B cell (primary cell): ENCODE measurements at regions not wholly inside any gene's neighbourhood (a gene's known extent, or its start where the extent isn't known, plus 50 kb on each side); places are given as distances from the start of the nearest gene placed in this dataset.

Experiments used
- ATAC-seq: fragments of 200-7000 bp; cut with Tn5 transposase; one replicate; pipeline ENCODE4 v1.10.0; 2021; ENCODE audit warnings: low read depth, mild to moderate bottlenecking, moderate number of reproducible peaks, moderate library complexity
- CTCF ChIA-PET: fragments of 350-600 bp; sonication (Branson Sonifier 250); formaldehyde crosslinking; loops from one replicate; lab custom pipeline; 2021; ENCODE audit warnings: antibody characterized with exemption, inconsistent platforms; lab: Charles Lee
- POLR2A ChIA-PET: fragments of 350-600 bp; sonication (Branson Sonifier 250); formaldehyde crosslinking; loops from one replicate; lab custom pipeline; 2021; ENCODE audit warnings: antibody characterized with exemption; lab: Charles Lee
- DNase-seq: peaks from one replicate; pipeline ENCODE4 v3.0.0; 2013
- H2AFZ ChIP-seq: 2 replicates; pipeline ENCODE4 v1.6.1; 2012; ENCODE audit warnings: mild to moderate bottlenecking, low read depth, low read length; ENCODE audit not compliant: insufficient read depth, poor library complexity, severe bottlenecking
- H3K27ac ChIP-seq, 2 donors: 1 replicate in 1 of 2; 2 replicates in 1 of 2; pipeline ENCODE4 v1.5.1; 2012 to 2013; ENCODE audit warnings: low read length in 2 of 2, mild to moderate bottlenecking in 2 of 2, moderate library complexity in 1 of 2
- H3K27me3 ChIP-seq, 4 experiments: fragments of 200-600 bp in 1 of 4; sonication (generic) in 1 of 4; replicated peaks in 1 of 4; 1 replicate in 2 of 4; 2 replicates in 2 of 4; pipeline versions ENCODE4 v1.6.1 to v1.7.0; 2013 to 2016; ENCODE audit warnings: low read length in 3 of 4, mild to moderate bottlenecking in 2 of 4, mixed read lengths in 1 of 4, moderate library complexity in 1 of 4; ENCODE audit not compliant: insufficient read depth in 4 of 4, control insufficient read depth in 3 of 4; ENCODE audit errors: control extremely low read depth in 1 of 4
- H3K36me3 ChIP-seq, 2 experiments: replicated peaks in 1 of 2; 1 replicate in 1 of 2; 2 replicates in 1 of 2; pipeline versions ENCODE4 v1.6.1 to v1.7.1; 2013; ENCODE audit warnings: low read length in 1 of 2; ENCODE audit not compliant: insufficient read depth in 2 of 2, control insufficient read depth in 1 of 2; ENCODE audit errors: control extremely low read depth in 1 of 2, extremely low read depth in 1 of 2
- H3K4me1 ChIP-seq, 2 donors: fragments of 200-600 bp in 1 of 2; sonication (generic) in 1 of 2; 1 replicate in 1 of 2; 2 replicates in 1 of 2; pipeline versions ENCODE4 v1.5.1 to v1.6.1; 2013 to 2017; ENCODE audit warnings: low read length in 2 of 2; ENCODE audit not compliant: control insufficient read depth in 2 of 2, insufficient read depth in 2 of 2
- H3K4me2 ChIP-seq: replicated peaks from 2 replicates; pipeline ENCODE3; 2012; ENCODE audit warnings: mild to moderate bottlenecking, low read depth, low read length; ENCODE audit not compliant: poor library complexity, severe bottlenecking
- H3K4me3 ChIP-seq, 5 experiments: fragments of 200-600 bp in 1 of 5; sonication (generic) in 1 of 5; 1 replicate in 3 of 5; 2 replicates in 2 of 5; pipeline versions ENCODE4 v1.5.1 to v1.7.0; 2011 to 2016; ENCODE audit warnings: low read length in 4 of 5, mild to moderate bottlenecking in 4 of 5, low read depth in 2 of 5, control low read depth in 1 of 5, moderate library complexity in 1 of 5; ENCODE audit not compliant: insufficient read depth in 1 of 5; ENCODE audit errors: control extremely low read depth in 1 of 5, extremely low read depth in 1 of 5
- H3K79me2 ChIP-seq: fragments of 200-600 bp; sonication (generic); one replicate; pipeline ENCODE4 v1.6.0; 2016; ENCODE audit warnings: low read length; ENCODE audit not compliant: control insufficient read depth, insufficient read depth
- H3K9ac ChIP-seq: fragments of 200-600 bp; sonication (generic); 2 replicates; pipeline ENCODE4 v1.6.1; 2017; ENCODE audit warnings: mild to moderate bottlenecking, low read length, moderate library complexity
- H3K9me3 ChIP-seq, 3 donors: one replicate each; pipeline versions ENCODE4 v1.6.1 to v1.7.1; 2013; ENCODE audit warnings: low read length in 2 of 3; ENCODE audit not compliant: control insufficient read depth in 2 of 3, insufficient read depth in 1 of 3; ENCODE audit errors: control extremely low read depth in 1 of 3
- H4K20me1 ChIP-seq: 2 replicates; pipeline ENCODE4 v1.6.0; 2012; ENCODE audit warnings: mild to moderate bottlenecking, low read length; ENCODE audit not compliant: insufficient read depth, control insufficient read depth, poor library complexity, severe bottlenecking
- H3K27ac Mint-ChIP-seq: one replicate; pipeline ENCODE4 v1.8.0; 2021; ENCODE audit warnings: mixed read lengths
- H3K27me3 Mint-ChIP-seq: one replicate; pipeline ENCODE4 v1.8.0; 2021; ENCODE audit warnings: mixed read lengths
- H3K4me1 Mint-ChIP-seq: one replicate; pipeline ENCODE4 v1.8.0; 2021; ENCODE audit warnings: mixed read lengths
- H3K4me3 Mint-ChIP-seq: one replicate; pipeline ENCODE4 v1.8.0; 2021; ENCODE audit warnings: mixed read lengths
- H3K9me3 Mint-ChIP-seq: one replicate; pipeline ENCODE4 v1.8.0; 2022; ENCODE audit warnings: mixed read lengths; ENCODE audit not compliant: insufficient read depth
- EZH2 ChIP-seq: IDR thresholded peaks from 2 replicates; pipeline ENCODE4 v1.6.1; 2012; ENCODE audit warnings: borderline replicate concordance, low read depth, mild to moderate bottlenecking, moderate library complexity, low read length; ENCODE audit not compliant: insufficient read depth, poor library complexity, severe bottlenecking
- WGBS: methylation state at CpG from one replicate; pipeline ENCODE4 v1.1.5; 2013; ENCODE audit warnings: missing lambda C conversion rate; ENCODE audit not compliant: insufficient coverage; 5-methylcytosine and 5-hydroxymethylcytosine counted together
- intact Hi-C: fragments of 100-400 bp; cut with micrococcal nuclease; formaldehyde crosslinking; loops from one replicate; pipeline ENCODE4 v1.10.0; 2022
- TF ChIP-seq, protein P1 (sequence below): fragments of 200-600 bp; IDR thresholded peaks from one replicate; pipeline ENCODE4 v1.8.0; 2022; ENCODE audit warnings: antibody characterized with exemption, mild to moderate bottlenecking

DNA sequence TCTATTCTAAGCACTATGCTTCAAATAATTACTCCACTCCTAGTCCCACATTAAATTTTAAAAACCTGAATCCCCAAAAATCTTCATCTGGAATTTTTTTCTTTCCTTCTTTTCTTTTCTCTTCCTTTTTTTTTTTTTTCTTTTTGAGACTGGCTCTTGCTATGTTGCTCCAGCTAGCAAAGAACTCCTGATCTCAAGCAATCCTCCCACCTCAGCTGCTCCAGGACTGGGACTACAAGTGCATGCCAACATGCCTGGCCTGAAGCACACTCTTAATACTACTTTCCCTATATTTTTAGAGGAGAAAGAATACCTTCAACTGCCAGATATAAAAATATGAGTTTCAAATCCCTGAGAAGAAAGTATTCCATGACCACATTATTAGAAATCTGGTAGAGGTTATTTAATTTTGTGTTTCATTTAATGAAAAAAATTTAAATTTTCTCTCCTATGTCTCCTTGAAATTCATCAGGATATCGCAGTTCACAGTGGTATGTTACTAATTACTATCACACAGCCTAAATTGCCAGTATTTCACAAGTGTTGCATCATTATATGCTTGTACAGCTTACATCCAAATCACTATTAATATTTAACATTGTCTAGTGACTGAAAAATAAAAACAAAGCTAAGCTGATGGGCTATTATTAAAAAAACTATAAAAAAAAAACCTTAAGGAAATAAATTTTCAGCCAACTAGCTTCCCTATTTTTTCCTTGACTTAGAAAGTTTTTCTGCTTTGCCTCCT, 227.8 kb downstream of the NAF1 start:
- no peaks in the 10 kb centered on the region for H3K79me2 ChIP-seq
- POLR2A ChIA-PET, result no interaction called here
- intact Hi-C loops, result no loop called here
- no peak overlapping the region for H3K4me2 ChIP-seq
- no peak overlapping the region for H3K4me3 ChIP-seq
- no peaks in the 10 kb centered on the region for H3K4me1 ChIP-seq
- H3K27me3 ChIP-seq, result no peaks in the 10 kb centered on the region
- H2AFZ ChIP-seq, result no peak overlapping the region
- WGBS, result no CpG with 5 or more reads among the region's 1 CpG
- no peaks in the 10 kb centered on the region for H3K9me3 ChIP-seq
- H3K9me3 Mint-ChIP-seq, result no peaks in the 10 kb centered on the region
- no peak overlapping the region for H3K27ac ChIP-seq
- ATAC-seq, result no peak
- TF ChIP-seq, protein P1, sequence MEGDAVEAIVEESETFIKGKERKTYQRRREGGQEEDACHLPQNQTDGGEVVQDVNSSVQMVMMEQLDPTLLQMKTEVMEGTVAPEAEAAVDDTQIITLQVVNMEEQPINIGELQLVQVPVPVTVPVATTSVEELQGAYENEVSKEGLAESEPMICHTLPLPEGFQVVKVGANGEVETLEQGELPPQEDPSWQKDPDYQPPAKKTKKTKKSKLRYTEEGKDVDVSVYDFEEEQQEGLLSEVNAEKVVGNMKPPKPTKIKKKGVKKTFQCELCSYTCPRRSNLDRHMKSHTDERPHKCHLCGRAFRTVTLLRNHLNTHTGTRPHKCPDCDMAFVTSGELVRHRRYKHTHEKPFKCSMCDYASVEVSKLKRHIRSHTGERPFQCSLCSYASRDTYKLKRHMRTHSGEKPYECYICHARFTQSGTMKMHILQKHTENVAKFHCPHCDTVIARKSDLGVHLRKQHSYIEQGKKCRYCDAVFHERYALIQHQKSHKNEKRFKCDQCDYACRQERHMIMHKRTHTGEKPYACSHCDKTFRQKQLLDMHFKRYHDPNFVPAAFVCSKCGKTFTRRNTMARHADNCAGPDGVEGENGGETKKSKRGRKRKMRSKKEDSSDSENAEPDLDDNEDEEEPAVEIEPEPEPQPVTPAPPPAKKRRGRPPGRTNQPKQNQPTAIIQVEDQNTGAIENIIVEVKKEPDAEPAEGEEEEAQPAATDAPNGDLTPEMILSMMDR, result no peak
- no peak for TF ChIP-seq EZH2
- no peak overlapping the region for H3K4me3 Mint-ChIP-seq
- no peaks in the 10 kb centered on the region for H3K27me3 Mint-ChIP-seq
- CTCF ChIA-PET, result interaction anchor here (0.5 kb wide), 1 partner anchor 439 kb away, joined by 4 read pairs; no protein-coding TSS in a partner anchor
- DNase-seq, result no peak
- H3K4me1 Mint-ChIP-seq, result no peaks in the 10 kb centered on the region
- no peak overlapping the region for H3K27ac Mint-ChIP-seq
- no peak overlapping the region for H3K9ac ChIP-seq
- no peaks in the 10 kb centered on the region for H4K20me1 ChIP-seq
- H3K36me3 ChIP-seq, result no peaks in the 10 kb centered on the region

- H3K27ac Mint-ChIP-seq, result no peak overlapping the region
- intact Hi-C loops, result no loop called here
- 92% methylated on average over 5 of the region's 6 CpGs for WGBS
- CTCF ChIA-PET, result no interaction called here
- DNase-seq (no peak), ATAC-seq (no peak)
- Histone ChIP-seq H3K27ac (no peak overlapping the region), H3K4me3 (no peak overlapping the region), H2AFZ (no peak overlapping the region), H3K36me3 (no peaks in the 10 kb centered on the region), H3K79me2 (no peaks in the 10 kb centered on the region), H3K4me1 (no peaks in the 10 kb centered on the region), H3K9me3 (no peaks in the 10 kb centered on the region), H4K20me1 (no peaks in the 10 kb centered on the region), H3K9ac (no peak overlapping the region), H3K27me3 (no peaks in the 10 kb centered on the region), H3K4me2 (no peak overlapping the region)
- H3K9me3 Mint-ChIP-seq, result no peaks in the 10 kb centered on the region
- POLR2A ChIA-PET, result no interaction called here
- TF ChIP-seq, protein P1, result no peak
- TF ChIP-seq EZH2, result no peak
- H3K27me3 Mint-ChIP-seq, result peaks cover 4% of the 10 kb centered on the region
- H3K4me1 Mint-ChIP-seq, result no peaks in the 10 kb centered on the region
- no peak overlapping the region for H3K4me3 Mint-ChIP-seq
Observed at GRCh38 chr4:162935214-162935613, 231.5 kb downstream of the NAF1 start.
